OCI-LY1 (cell line): ENCODE measurements at regions not wholly inside any gene's neighbourhood (a gene's known extent, or its start where the extent isn't known, plus 50 kb on each side); places are given as distances from the start of the nearest gene placed in this dataset.

Experiments used
- H2AFZ ChIP-seq: fragments of 200-600 bp; sonication (generic), shearing (Covaris generic); 2 replicates; pipeline ENCODE4 v1.6.0; 2014; ENCODE audit warnings: antibody characterized with exemption, mild to moderate bottlenecking, low read length
- H3F3A ChIP-seq: fragments of 200-600 bp; sonication (generic), shearing (Covaris generic); 2 replicates; pipeline ENCODE4 v1.6.0; 2014; ENCODE audit warnings: mild to moderate bottlenecking, antibody characterized with exemption, low read length, moderate library complexity; ENCODE audit not compliant: insufficient read depth
- H3K27ac ChIP-seq: fragments of 200-600 bp; sonication (generic); 2 replicates; pipeline ENCODE4 v1.5.1; 2014; ENCODE audit warnings: low read length, mixed run types, mild to moderate bottlenecking, low read depth; ENCODE audit not compliant: poor library complexity, severe bottlenecking
- H3K27me3 ChIP-seq: fragments of 200-600 bp; sonication (generic); 2 replicates; pipeline ENCODE4 v1.6.0; 2014; ENCODE audit warnings: antibody characterized with exemption, mild to moderate bottlenecking, low read length, moderate library complexity; ENCODE audit not compliant: insufficient read depth
- H3K36me3 ChIP-seq: fragments of 200-600 bp; sonication (generic); 2 replicates; pipeline ENCODE4 v1.6.1; 2014; ENCODE audit warnings: mild to moderate bottlenecking, antibody characterized with exemption, low read length, moderate library complexity, mixed read lengths; ENCODE audit not compliant: insufficient read depth
- H3K4me1 ChIP-seq: fragments of 200-600 bp; sonication (generic); 2 replicates; pipeline ENCODE4 v1.5.1; 2014; ENCODE audit warnings: mild to moderate bottlenecking, low read length, moderate library complexity; ENCODE audit not compliant: insufficient read depth, severe bottlenecking
- H3K4me2 ChIP-seq: fragments of 200-600 bp; sonication (generic), shearing (Covaris generic); 2 replicates; pipeline ENCODE4 v1.6.1; 2014; ENCODE audit warnings: low read length
- H3K4me3 ChIP-seq: fragments of 200-600 bp; sonication (generic); 2 replicates; pipeline ENCODE4 v1.5.1; 2014; ENCODE audit warnings: low read length, low read depth, mild to moderate bottlenecking, mixed read lengths; ENCODE audit not compliant: poor library complexity, severe bottlenecking
- H3K79me2 ChIP-seq: fragments of 200-600 bp; shearing (Covaris generic); 2 replicates; pipeline ENCODE4 v1.6.1; 2016; ENCODE audit warnings: mixed run types, low read length, mixed read lengths; ENCODE audit not compliant: insufficient read depth
- H3K9ac ChIP-seq: fragments of 200-600 bp; sonication (generic), shearing (Covaris generic); 2 replicates; pipeline ENCODE4 v1.6.1; 2014; ENCODE audit warnings: mild to moderate bottlenecking, low read length, mixed read lengths
- H3K9me2 ChIP-seq: fragments of 200-600 bp; sonication (generic), shearing (Covaris generic); 2 replicates; pipeline ENCODE4 v1.6.1; 2014; ENCODE audit warnings: low read depth, mild to moderate bottlenecking, low read length, mixed read lengths
- H3K9me3 ChIP-seq: fragments of 200-600 bp; shearing (Covaris generic); 2 replicates; pipeline ENCODE4 v1.6.1; 2014; ENCODE audit warnings: low read length, mixed read lengths
- H4K20me1 ChIP-seq: fragments of 200-600 bp; sonication (generic), shearing (Covaris generic); 2 replicates; pipeline ENCODE4 v1.6.0; 2016; ENCODE audit warnings: mild to moderate bottlenecking, low read length; ENCODE audit not compliant: insufficient read depth
- CTCF ChIP-seq: fragments of 200-600 bp; sonication (generic), shearing (Covaris generic); IDR thresholded peaks from 2 replicates; pipeline ENCODE4 v1.5.1; 2017; ENCODE audit warnings: mild to moderate bottlenecking, antibody characterized with exemption, low read length, moderate library complexity, mixed read lengths
- EZH2 ChIP-seq: fragments of 200-600 bp; sonication (generic), shearing (Covaris generic); IDR thresholded peaks from 2 replicates; pipeline ENCODE4 v1.8.0; 2017; ENCODE audit warnings: borderline replicate concordance, mixed run types, mild to moderate bottlenecking, antibody characterized with exemption, low read length, moderate library complexity, mixed read lengths

GRCh38 chr14:56955745-56956144 is 145.5 kb upstream of the OTX2 start:
- H3K27me3 ChIP-seq = no peaks in the 10 kb centered on the region
- H3K36me3 ChIP-seq = no peaks in the 10 kb centered on the region
- no peaks in the 10 kb centered on the region for H3K9me2 ChIP-seq
- no peaks in the 10 kb centered on the region for H3K79me2 ChIP-seq
- no peak for TF ChIP-seq CTCF
- no peak for TF ChIP-seq EZH2
- H3K4me2 ChIP-seq = no peak overlapping the region
- no peaks in the 10 kb centered on the region for H3K4me1 ChIP-seq
- no peaks in the 10 kb centered on the region for H3K9me3 ChIP-seq
- H3K27ac ChIP-seq = no peak overlapping the region
- no peak overlapping the region for H3K9ac ChIP-seq
- no peaks in the 10 kb centered on the region for H3F3A ChIP-seq
- no peaks in the 10 kb centered on the region for H4K20me1 ChIP-seq
- no peak overlapping the region for H3K4me3 ChIP-seq
- no peak overlapping the region for H2AFZ ChIP-seq

DNA sequence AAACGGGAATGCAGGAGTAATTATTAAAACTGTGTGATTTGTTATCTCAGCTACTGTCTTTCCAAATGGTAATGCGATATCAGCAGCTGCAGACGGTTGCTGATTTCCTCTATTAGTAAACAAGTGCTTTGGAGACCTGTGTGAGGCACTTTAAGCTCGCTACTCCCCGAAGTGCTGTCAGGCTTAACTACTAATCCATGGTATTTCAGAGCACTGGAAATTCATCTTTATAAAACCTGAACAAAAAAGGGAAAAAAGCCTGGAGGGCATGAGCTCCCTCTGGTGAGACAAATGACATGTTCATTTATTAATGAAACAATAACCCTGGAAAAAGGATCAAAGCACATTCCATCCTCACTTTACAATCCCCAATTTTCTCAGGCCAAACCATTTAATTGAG is 143.6 kb upstream of the OTX2 start:
- TF ChIP-seq CTCF (no peak), EZH2 (no peak)
- H2AFZ ChIP-seq = no peak overlapping the region
- no peaks in the 10 kb centered on the region for H3F3A ChIP-seq
- H3K9ac ChIP-seq = no peak overlapping the region
- no peak overlapping the region for H3K27ac ChIP-seq
- no peaks in the 10 kb centered on the region for H3K79me2 ChIP-seq
- no peaks in the 10 kb centered on the region for H3K9me3 ChIP-seq
- H3K9me2 ChIP-seq = no peaks in the 10 kb centered on the region
- H3K36me3 ChIP-seq = no peaks in the 10 kb centered on the region
- no peaks in the 10 kb centered on the region for H3K4me1 ChIP-seq
- no peaks in the 10 kb centered on the region for H4K20me1 ChIP-seq
- no peak overlapping the region for H3K4me2 ChIP-seq
- H3K4me3 ChIP-seq = no peak overlapping the region
- no peaks in the 10 kb centered on the region for H3K27me3 ChIP-seq

- Histone ChIP-seq H3K9me2 (no peaks in the 10 kb centered on the region), H3K4me3 (no peak overlapping the region), H3K79me2 (no peaks in the 10 kb centered on the region), H3K9ac (no peak overlapping the region), H3K27me3 (no peaks in the 10 kb centered on the region), H3F3A (no peaks in the 10 kb centered on the region), H4K20me1 (no peaks in the 10 kb centered on the region), H3K36me3 (no peaks in the 10 kb centered on the region), H3K27ac (no peak overlapping the region), H3K4me2 (no peak overlapping the region), H3K4me1 (no peaks in the 10 kb centered on the region), H3K9me3 (no peaks in the 10 kb centered on the region), H2AFZ (no peak overlapping the region)
- TF ChIP-seq CTCF (no peak), EZH2 (no peak)
Observed at GRCh38 chr14:56952766-56953473, 142.6 kb upstream of the OTX2 start.
